ENCODE measurements at regions not wholly inside any gene's neighbourhood (a gene's known extent, or its start where the extent isn't known, plus 50 kb on each side); places are given as distances from the start of the nearest gene placed in this dataset.
"Not testable (repeated sequence)": the region's sequence is repeated elsewhere in the genome, so short reads cannot be mapped to it uniquely, and the experiment has no call there.

- no peak for DNase-seq (ENCODE audit: low read depth, low spot score)
Observed at GRCh38 chr2:194128810-194129209, 1528.2 kb upstream of the SLC39A10 start.

GRCh38 chr2:194126418-194126817 is 1530.6 kb upstream of the SLC39A10 start:
- DNase-seq (ENCODE audit: low read depth, low spot score) = no peak

GRCh38 chr2:194116861-194117260 is 1540.2 kb upstream of the SLC39A10 start:
- DNase-seq (ENCODE audit: low read depth, low spot score) = no peak

- DNase-seq (ENCODE audit: low read depth, low spot score) = no peak
Observed at GRCh38 chr2:194105358-194105757, 1551.7 kb upstream of the SLC39A10 start.

- DNase-seq (ENCODE audit: low read depth, low spot score) = no peak
Observed at GRCh38 chr2:194104687-194105086, 1552.3 kb upstream of the SLC39A10 start.

- DNase-seq (ENCODE audit: low read depth, low spot score) = no peak
Observed at GRCh38 chr2:194103941-194104659, 1552.9 kb upstream of the SLC39A10 start.

- no peak for DNase-seq (ENCODE audit: low read depth, low spot score)
Observed at GRCh38 chr2:194102546-194102945, 1554.5 kb upstream of the SLC39A10 start.

- DNase-seq (ENCODE audit: low read depth, low spot score) = no peak
Observed at GRCh38 chr2:194100201-194100600, 1556.8 kb upstream of the SLC39A10 start.

GRCh38 chr2:194096402-194096801 is 1560.6 kb upstream of the SLC39A10 start:
- DNase-seq (ENCODE audit: low read depth, low spot score) = no peak

GRCh38 chr2:194095359-194095758 is 1561.7 kb upstream of the SLC39A10 start:
- DNase-seq (ENCODE audit: low read depth, low spot score) = no peak

- no peak for DNase-seq (ENCODE audit: low read depth, low spot score)
Observed at GRCh38 chr2:194090251-194090905, 1566.6 kb upstream of the SLC39A10 start.

GRCh38 chr2:194087089-194087958 is 1569.7 kb upstream of the SLC39A10 start:
- DNase-seq (ENCODE audit: low read depth, low spot score) = no peak

GRCh38 chr2:194086129-194086528 is 1570.9 kb upstream of the SLC39A10 start:
- no peak for DNase-seq (ENCODE audit: low read depth, low spot score)

- no peak for DNase-seq (ENCODE audit: low read depth, low spot score)
Observed at GRCh38 chr2:194079989-194080388, 1577.0 kb upstream of the SLC39A10 start.

- no peak for DNase-seq (ENCODE audit: low read depth, low spot score)
Observed at GRCh38 chr2:194077366-194077765, 1579.7 kb upstream of the SLC39A10 start.

GRCh38 chr2:194062401-194062800 is 1594.6 kb upstream of the SLC39A10 start:
- no peak for DNase-seq (ENCODE audit: low read depth, low spot score)

GRCh38 chr2:194060269-194060668 is 1596.8 kb upstream of the SLC39A10 start:
- no peak for DNase-seq (ENCODE audit: low read depth, low spot score)

GRCh38 chr2:194054313-194054712 is 1602.7 kb upstream of the SLC39A10 start:
- DNase-seq (ENCODE audit: low read depth, low spot score) = no peak

GRCh38 chr2:194044321-194044720 is 1612.7 kb upstream of the SLC39A10 start:
- DNase-seq (ENCODE audit: low read depth, low spot score) = no peak

GRCh38 chr2:194021130-194021529 is 1635.9 kb upstream of the SLC39A10 start:
- DNase-seq (ENCODE audit: low read depth, low spot score) = not testable (repeated sequence)

GRCh38 chr2:194020155-194020554 is 1636.9 kb upstream of the SLC39A10 start:
- DNase-seq (ENCODE audit: low read depth, low spot score) = no peak

GRCh38 chr2:194015751-194016150 is 1641.3 kb upstream of the SLC39A10 start:
- no peak for DNase-seq (ENCODE audit: low read depth, low spot score)

Measured in activated CD4-positive, CD25-positive, alpha-beta regulatory T cell treated with anti-CD3 and anti-CD28 coated beads, Interleukin-2, amount 50 U/mL, for 16 hours (primary cell).